ENCODE measurements at regions not wholly inside any gene's neighbourhood (a gene's known extent, or its start where the extent isn't known, plus 50 kb on each side); places are given as distances from the start of the nearest gene placed in this dataset.

GRCh38 chr6:168990019-168990751 is 263.5 kb downstream of the THBS2 start:
- DNase-seq (ENCODE audit: low read depth in 1 of 2, low spot score in 1 of 2) (no peak), ATAC-seq (no peak), FAIRE-seq (no peak)
- POLR2A ChIA-PET, result no interaction called here
- CTCF ChIA-PET, result no interaction called here
- Histone ChIP-seq H3K27ac (no peak overlapping the region), H3K4me1 (no peaks in the 10 kb centered on the region), H3K4me3 (no peak overlapping the region), H3K4me2 (no peak overlapping the region), H3K9me3 (no peaks in the 10 kb centered on the region)
- TF ChIP-seq ZC3H11A (IDR thresholded peaks at IDR 0.05) (no peak), MYC (IDR thresholded peaks at IDR 0.05; ENCODE audit: borderline replicate concordance, low read length) (no peak), REST (IDR thresholded peaks at IDR 0.05) (no peak), MAZ (IDR thresholded peaks at IDR 0.05; ENCODE audit: borderline replicate concordance, low read depth, low read length) (no peak), PHF8 (IDR thresholded peaks at IDR 0.05; ENCODE audit: borderline replicate concordance, low read depth) (no peak), MAFK (IDR thresholded peaks at IDR 0.05; ENCODE audit: partially characterized antibody) (no peak), NR3C1 (IDR thresholded peaks at IDR 0.05) (no peak), RAD21 (conservative IDR thresholded peaks at IDR 0.05 in 1 of 2, IDR thresholded peaks at IDR 0.05 in 1 of 2) (no peak)
- WGBS (ENCODE audit: missing lambda C conversion rate), result 85% methylated on average over 7 of the region's 22 CpGs

DNA sequence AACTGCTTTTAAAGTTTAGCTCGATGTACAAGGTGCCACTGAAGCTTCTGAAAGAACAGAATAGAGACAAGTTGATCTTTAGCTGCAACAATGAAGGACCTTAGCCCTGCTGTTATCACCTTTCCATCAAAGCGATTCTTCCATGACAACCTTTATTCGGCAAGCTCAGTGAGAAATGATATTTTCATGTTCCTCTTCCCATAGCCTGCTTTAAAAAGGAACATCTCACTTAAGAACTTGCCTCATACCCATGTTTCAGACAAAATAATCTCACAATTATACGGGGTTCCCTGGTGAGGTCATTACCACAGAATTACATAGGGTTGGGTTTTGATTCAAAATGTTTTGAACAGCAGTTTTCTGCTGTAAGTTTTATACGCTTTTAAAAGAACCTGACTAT is 264.2 kb downstream of the THBS2 start:
- DNase-seq (ENCODE audit: low read depth in 1 of 2, low spot score in 1 of 2), result no peak
- Histone ChIP-seq H3K4me1 (no peaks in the 10 kb centered on the region), H3K9me3 (no peaks in the 10 kb centered on the region), H3K27ac (no peak overlapping the region), H3K4me3 (no peak overlapping the region), H3K4me2 (no peak overlapping the region)
- CTCF ChIA-PET, result no interaction called here
- POLR2A ChIA-PET, result no interaction called here
- no peak for TF ChIP-seq PBX3 (IDR thresholded peaks at IDR 0.05)
- TF ChIP-seq RARB (CRISPR knock-in tag; IDR thresholded peaks at IDR 0.05), result no peak
- no peak for TF ChIP-seq CHD4 (IDR thresholded peaks at IDR 0.05; ENCODE audit: borderline replicate concordance)
- TF ChIP-seq JUNB (IDR thresholded peaks at IDR 0.05), result no peak
- TF ChIP-seq, protein P1, sequence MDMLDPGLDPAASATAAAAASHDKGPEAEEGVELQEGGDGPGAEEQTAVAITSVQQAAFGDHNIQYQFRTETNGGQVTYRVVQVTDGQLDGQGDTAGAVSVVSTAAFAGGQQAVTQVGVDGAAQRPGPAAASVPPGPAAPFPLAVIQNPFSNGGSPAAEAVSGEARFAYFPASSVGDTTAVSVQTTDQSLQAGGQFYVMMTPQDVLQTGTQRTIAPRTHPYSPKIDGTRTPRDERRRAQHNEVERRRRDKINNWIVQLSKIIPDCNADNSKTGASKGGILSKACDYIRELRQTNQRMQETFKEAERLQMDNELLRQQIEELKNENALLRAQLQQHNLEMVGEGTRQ (IDR thresholded peaks at IDR 0.05), result no peak
- no peak for TF ChIP-seq HEYL (CRISPR knock-in tag; IDR thresholded peaks at IDR 0.05)
- TF ChIP-seq TP53 (CRISPR knock-in tag; IDR thresholded peaks at IDR 0.05), result no peak
- TF ChIP-seq PHF8 (IDR thresholded peaks at IDR 0.05; ENCODE audit: borderline replicate concordance, low read depth), result no peak
- TF ChIP-seq HOXB13 (CRISPR knock-in tag; IDR thresholded peaks at IDR 0.05; ENCODE audit: low read depth), result no peak
- no peak for TF ChIP-seq EHF (CRISPR knock-in tag; IDR thresholded peaks at IDR 0.05)
- TF ChIP-seq ESRRA (IDR thresholded peaks at IDR 0.05; ENCODE audit: borderline replicate concordance, low read length), result no peak
- TF ChIP-seq HOXB5 (CRISPR knock-in tag; IDR thresholded peaks at IDR 0.05), result no peak
- TF ChIP-seq MAFK (IDR thresholded peaks at IDR 0.05; ENCODE audit: partially characterized antibody), result no peak
- TF ChIP-seq CBX2 (IDR thresholded peaks at IDR 0.05; ENCODE audit: borderline replicate concordance, low read depth), result no peak
- TF ChIP-seq KDM5A (IDR thresholded peaks at IDR 0.05), result no peak
- TF ChIP-seq MAX (IDR thresholded peaks at IDR 0.05), result no peak
- TF ChIP-seq, protein P2, sequence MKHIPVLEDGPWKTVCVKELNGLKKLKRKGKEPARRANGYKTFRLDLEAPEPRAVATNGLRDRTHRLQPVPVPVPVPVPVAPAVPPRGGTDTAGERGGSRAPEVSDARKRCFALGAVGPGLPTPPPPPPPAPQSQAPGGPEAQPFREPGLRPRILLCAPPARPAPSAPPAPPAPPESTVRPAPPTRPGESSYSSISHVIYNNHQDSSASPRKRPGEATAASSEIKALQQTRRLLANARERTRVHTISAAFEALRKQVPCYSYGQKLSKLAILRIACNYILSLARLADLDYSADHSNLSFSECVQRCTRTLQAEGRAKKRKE (CRISPR knock-in tag; IDR thresholded peaks at IDR 0.05; ENCODE audit: low read depth), result no peak
- no peak for TF ChIP-seq EP300 (IDR thresholded peaks at IDR 0.05)
- FAIRE-seq, result no peak
- 51% methylated on average over 5 of the region's 5 CpGs for WGBS (ENCODE audit: missing lambda C conversion rate)
- ATAC-seq, result no peak

All from A549 (cell line).